HK-2 (cell line): ENCODE measurements at regions not wholly inside any gene's neighbourhood (a gene's known extent, or its start where the extent isn't known, plus 50 kb on each side); places are given as distances from the start of the nearest gene placed in this dataset.
"Not testable (repeated sequence)": the region's sequence is repeated elsewhere in the genome, so short reads cannot be mapped to it uniquely, and the experiment has no call there.

Experiments used
- DNase-seq: peaks from one replicate; pipeline ENCODE4 v3.0.0-alpha.2; 2018; ENCODE audit not compliant: unreplicated experiment

DNA sequence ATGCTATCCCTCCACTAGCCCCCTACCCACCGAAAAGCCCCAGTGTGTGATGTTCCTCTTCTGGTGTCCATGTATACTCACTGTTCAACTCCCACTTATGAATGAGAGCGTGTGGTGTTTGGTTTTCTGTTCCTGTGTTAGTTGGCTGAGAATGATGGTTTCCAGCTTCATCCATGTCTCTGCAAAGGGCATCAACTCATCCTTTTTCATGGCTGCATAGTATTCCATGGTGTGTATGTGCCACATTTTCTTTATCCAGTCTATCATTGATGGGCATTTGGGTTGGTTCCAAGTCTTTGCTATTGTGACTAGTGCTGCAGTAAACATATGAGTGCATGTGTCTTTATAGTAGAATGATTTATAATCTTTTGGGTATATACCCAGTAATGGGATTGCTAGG is 599.3 kb upstream of the B3GAT1 start:
- DNase-seq, result not testable (repeated sequence)

DNA sequence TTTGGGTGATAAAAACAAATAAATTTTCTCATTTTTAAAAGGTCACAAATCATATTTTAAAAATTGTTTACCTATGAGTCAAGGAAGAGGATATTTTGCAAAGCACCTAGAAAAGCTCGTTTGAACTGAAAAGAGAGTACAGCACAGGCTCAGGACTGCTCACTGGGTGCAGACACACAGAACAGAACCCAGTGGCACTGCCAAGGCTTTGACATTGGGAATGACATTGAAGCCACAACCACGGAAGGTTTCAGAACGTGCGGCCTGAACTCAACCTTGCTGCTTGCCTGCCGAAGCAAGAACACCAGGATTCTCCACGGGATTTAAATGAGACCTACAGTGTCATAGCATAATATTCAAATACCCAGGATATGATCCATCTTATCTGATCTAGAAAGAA is 597.1 kb upstream of the B3GAT1 start:
- DNase-seq, result no peak

GRCh38 chr11:135008412-135008811 is 596.4 kb upstream of the B3GAT1 start:
- no peak for DNase-seq

DNA sequence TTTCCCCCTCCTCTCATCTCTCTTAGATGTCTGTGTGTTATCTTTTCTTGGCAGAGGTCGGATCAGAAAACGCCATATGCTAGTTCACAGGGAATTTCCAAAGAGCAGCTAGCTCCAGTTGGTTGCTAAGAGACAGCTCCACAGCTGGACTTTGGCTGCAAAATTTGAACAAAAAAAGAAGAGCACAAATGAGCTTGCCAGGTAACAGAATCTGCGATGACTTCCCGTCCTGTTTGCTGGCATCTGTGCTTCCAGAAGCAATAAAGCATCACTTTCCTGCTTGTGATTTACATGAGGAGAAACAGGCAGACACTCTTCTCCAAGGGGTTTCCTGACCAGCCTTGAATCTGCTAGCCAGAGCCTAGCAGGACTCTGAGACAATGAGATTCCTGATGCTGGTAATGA is 596.0 kb upstream of the B3GAT1 start:
- no peak for DNase-seq

DNA sequence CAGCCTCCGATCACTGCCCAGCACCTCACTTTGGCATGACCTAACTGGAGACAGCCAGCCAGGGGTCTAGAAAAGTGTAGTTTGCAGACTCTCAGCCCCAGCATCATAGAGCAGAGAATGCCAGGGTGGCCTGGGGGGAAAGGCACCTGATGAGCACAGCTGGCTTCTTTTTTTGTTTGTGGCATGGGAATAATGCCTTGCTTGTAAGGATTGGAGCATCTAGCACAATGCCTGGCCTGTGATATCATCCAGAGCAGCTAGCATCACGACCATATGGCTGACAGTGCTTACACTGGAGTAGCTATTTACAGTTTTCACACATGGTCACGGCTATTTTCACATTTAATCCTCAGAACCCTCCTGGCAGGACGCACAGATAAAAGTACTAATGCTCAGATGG is 594.8 kb upstream of the B3GAT1 start:
- DNase-seq, result no peak

DNA sequence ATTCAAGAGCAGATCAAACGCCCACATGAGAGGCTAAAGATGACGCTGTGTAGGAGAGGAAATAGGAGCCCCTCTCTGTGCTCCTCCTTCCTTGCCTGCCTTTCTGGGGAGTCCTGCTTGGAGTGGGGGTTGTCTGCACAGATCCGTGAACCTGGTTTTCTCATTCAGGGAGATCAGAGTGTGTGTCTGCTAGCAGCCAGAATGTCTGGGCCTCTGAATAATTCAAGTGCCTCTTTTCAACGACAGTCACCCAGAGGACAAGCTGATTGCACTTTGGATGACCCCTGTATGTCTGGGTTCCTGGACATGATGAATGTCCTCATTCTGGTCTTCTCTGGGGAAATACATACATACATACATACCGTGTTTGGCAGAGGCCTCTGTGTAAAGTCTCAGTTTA is 592.5 kb upstream of the B3GAT1 start:
- DNase-seq, result no peak

GRCh38 chr11:135002236-135002635 is 590.2 kb upstream of the B3GAT1 start:
- no peak for DNase-seq

GRCh38 chr11:135001581-135001980 is 589.5 kb upstream of the B3GAT1 start:
- DNase-seq, result no peak

GRCh38 chr11:135001065-135001464 is 589.0 kb upstream of the B3GAT1 start:
- not testable (repeated sequence) for DNase-seq

DNA sequence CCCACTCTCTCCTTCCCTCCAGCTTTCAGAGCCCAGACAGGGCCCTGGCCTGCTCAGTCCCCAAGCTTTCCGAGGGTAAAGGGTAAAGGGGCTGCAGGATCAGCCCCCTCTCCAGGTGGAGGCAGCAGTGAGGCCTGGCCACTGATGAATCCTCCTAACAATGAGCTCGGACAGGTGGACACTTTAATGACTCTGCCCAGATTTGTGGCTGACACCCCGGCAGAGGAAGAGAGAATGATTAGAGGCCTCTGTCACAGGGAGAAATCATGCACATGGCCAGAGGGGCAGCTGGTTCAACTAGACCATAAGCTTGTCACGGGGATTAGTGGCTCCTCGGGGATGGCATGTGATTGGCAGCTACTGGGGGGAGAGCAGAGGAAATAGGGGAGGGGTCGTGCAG is 587.5 kb upstream of the B3GAT1 start:
- no peak for DNase-seq

DNA sequence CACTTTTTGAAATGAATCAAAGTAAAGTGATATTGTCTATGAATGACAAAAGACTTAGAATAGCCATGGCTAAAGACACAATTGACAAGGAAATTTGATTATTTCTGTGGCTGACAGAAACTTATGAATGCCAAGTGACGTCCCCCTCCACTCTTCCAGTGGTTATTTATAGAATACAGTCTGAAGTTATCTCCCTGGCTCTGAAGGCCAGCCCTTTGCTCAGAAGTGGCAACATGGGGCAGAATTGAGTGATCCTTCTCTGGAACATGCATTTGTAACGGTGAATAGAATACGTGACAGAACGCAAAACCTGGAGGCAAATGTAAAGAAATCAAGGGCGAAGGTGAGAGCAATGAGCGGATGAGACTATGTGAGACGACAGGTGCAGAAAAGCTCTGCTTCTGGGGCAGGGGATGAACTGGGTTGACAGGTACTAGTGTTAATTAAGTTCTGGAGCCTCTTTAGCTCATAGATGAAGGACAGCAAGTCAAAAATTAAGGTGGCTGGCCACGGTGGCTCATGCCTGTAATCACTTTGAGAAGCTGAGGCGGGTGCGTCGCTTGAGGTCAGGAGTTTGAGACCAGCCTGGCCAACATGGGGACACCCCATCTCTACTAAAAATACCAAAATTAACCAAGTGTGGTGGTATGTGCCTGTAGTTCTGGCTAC is 585.7 kb upstream of the B3GAT1 start:
- no peak for DNase-seq

DNA sequence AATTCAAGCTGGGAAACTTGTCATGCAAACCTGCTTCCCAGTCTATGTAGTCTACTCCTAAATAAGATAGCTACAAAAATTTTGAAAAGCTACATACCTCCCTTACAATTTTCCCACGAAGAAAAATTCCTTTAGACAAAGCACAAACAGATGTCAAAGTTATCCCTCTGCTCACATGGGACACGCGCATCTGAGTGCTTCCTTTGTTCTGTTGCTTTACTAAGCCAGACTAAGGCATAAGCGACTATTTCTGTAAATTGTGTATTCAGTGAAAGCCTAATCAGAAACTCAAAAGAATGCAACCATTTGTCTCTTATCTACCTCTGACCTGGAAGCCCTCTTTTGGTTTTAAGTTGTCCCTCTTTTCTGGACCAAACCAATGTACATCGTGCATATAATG is 583.7 kb upstream of the B3GAT1 start:
- DNase-seq, result no peak

- no peak for DNase-seq
These were observed 582.4 kb upstream of the B3GAT1 start for GRCh38 chr11:134994431-134994830.

GRCh38 chr11:134993691-134994243 is 581.7 kb upstream of the B3GAT1 start:
- DNase-seq, result no peak

DNA sequence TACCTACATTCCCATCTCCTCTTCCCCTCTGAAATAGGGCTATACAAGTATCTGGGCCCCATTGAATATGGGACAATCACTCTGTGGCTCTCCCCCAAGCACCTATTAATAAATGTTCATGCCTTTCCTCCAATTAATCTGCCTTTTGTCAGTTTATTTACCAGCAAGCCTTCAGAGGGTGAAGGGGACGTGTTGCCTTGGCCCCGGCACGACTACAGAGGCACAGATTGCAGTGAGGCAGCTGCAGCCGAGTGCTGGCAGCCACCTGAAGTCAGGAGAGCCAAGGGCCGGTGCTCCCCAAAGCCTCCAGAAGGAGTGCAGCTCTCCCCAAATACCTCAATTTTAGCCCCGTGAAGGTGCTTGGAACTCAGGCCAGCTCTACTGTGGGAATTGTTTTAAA is 580.9 kb upstream of the B3GAT1 start:
- no peak for DNase-seq

DNA sequence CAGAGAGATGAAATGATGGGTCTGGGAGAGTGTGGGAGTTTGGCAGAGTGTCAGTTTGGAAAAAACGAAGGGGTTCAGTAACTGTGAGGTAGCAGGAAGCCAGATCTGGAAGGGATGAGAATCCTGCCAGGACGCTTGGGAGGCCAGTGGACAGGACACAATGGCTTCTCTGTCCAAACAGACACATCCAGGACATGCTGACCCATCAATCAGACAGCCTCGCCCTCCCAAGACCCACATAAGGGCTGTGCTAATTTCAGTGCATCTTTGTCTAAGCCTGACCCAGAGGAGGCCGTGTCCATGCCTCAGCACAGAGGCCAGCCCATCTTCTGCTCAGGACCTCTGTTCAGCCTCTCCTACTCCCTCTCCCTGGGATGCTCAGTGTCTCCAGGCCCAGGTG is 576.5 kb upstream of the B3GAT1 start:
- no peak for DNase-seq

- no peak for DNase-seq
These were observed 575.8 kb upstream of the B3GAT1 start for GRCh38 chr11:134987822-134988221.

DNA sequence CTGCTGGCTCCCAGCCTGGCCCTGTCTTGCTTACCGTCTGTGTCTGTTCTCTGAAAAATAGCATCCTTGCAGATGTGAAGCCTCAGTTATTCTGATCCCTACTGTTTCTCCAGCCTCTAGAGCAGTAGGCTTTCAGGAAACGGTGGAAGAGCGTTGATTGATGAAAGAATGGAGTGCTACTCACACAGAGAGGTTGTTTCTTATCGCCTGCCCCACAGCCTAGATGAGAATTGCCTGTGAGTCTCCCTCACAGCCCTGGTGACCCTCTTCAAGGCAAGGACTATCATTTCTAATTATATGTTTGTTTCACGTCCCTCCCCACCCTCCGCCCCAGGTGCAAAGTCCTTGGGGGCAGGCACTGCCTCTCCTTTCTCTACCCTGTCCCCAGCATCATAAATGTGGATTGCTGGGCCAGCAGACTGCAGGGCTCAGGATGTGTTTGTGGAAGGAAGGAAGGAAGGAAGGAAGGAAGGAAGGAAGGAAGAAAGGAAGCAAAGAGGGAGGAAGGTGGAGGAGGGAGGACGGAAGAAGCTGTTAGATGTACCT is 575.3 kb upstream of the B3GAT1 start:
- DNase-seq, result no peak

DNA sequence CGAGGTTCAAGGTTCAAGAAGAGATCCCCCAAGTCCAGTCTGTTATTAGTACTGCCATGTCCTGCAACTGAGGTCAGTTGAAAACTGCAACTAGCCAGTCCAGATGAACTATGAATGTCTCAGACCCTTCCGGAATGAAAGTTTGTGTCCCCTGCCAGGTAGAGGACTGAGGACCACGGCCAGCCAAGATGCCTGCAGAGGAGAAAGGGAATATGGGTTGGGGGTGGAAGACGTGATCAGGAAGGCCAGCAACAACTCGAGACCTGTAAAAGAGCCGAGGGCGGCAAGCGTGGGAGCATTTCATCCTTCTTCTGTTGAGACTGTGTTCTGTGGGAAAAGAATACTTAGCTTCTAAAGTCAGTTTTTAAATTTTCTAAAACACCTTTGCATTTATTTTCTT is 572.4 kb upstream of the B3GAT1 start:
- DNase-seq, result no peak

GRCh38 chr11:134982432-134982831 is 570.4 kb upstream of the B3GAT1 start:
- DNase-seq, result not testable (repeated sequence)

GRCh38 chr11:134981835-134982234 is 569.8 kb upstream of the B3GAT1 start:
- DNase-seq, result no peak

GRCh38 chr11:134980819-134981710 is 569.0 kb upstream of the B3GAT1 start:
- no peak for DNase-seq

DNA sequence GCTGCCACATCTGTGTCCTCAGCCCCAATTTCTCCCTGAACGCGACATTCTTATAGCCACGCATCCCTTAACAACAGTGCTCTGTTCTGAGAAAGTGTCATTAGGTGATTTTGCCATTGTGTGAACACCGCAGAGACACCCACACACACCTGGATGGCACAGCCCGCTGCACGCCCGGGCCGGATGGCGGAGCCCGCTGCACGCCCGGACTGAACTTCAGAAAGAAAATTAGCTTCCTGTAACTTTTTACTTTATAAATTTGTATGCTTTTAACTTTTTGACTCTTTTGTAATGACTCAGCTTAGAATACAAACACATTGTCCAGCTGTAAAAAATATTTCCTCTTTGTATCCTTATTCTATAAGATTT is 567.0 kb upstream of the B3GAT1 start:
- DNase-seq, result not testable (repeated sequence)
